ENCODE measurements at regions not wholly inside any gene's neighbourhood (a gene's known extent, or its start where the extent isn't known, plus 50 kb on each side); places are given as distances from the start of the nearest gene placed in this dataset.
"Not testable (repeated sequence)": the region's sequence is repeated elsewhere in the genome, so short reads cannot be mapped to it uniquely, and the experiment has no call there.

DNA sequence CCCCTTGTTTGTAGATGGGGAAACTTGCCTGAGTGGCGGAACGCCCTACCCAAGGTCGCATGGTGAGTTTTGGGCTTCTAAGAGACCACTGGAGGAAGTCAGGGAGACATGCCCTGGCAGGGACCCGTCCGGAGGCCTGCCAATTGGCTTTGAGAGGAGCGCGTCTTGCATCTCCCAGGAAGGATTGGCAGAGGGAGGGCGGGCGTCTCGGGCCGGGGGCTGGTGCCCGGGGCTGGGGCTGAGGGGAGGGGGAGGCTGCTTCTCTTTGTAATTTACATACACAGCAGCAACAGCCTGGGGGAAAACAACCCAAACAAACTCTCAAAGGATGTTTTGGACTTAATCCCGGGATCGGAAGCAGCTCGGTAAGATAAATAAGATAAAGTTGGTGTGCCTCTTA lies 110.5 kb downstream of the NPIPA7 start:
- not testable (repeated sequence) for TF ChIP-seq POLR2A (IDR thresholded peaks at IDR 0.05)
- TF ChIP-seq, protein P1, sequence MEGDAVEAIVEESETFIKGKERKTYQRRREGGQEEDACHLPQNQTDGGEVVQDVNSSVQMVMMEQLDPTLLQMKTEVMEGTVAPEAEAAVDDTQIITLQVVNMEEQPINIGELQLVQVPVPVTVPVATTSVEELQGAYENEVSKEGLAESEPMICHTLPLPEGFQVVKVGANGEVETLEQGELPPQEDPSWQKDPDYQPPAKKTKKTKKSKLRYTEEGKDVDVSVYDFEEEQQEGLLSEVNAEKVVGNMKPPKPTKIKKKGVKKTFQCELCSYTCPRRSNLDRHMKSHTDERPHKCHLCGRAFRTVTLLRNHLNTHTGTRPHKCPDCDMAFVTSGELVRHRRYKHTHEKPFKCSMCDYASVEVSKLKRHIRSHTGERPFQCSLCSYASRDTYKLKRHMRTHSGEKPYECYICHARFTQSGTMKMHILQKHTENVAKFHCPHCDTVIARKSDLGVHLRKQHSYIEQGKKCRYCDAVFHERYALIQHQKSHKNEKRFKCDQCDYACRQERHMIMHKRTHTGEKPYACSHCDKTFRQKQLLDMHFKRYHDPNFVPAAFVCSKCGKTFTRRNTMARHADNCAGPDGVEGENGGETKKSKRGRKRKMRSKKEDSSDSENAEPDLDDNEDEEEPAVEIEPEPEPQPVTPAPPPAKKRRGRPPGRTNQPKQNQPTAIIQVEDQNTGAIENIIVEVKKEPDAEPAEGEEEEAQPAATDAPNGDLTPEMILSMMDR (IDR thresholded peaks at IDR 0.05): not testable (repeated sequence)
